ENCODE measurements at regions not wholly inside any gene's neighbourhood (a gene's known extent, or its start where the extent isn't known, plus 50 kb on each side); places are given as distances from the start of the nearest gene placed in this dataset.
"Not testable (repeated sequence)": the region's sequence is repeated elsewhere in the genome, so short reads cannot be mapped to it uniquely, and the experiment has no call there.

GRCh38 chr4:78711676-78712075, 64.5 kb upstream of the BMP2K start:
- no peak for TF ChIP-seq CTCF (IDR thresholded peaks at IDR 0.05)
- DNase-seq (no peak), ATAC-seq (no peak)
- Histone ChIP-seq H3K27me3 (ENCODE audit: insufficient read depth in 3 of 3, low read length in 2 of 3) (no peaks in the 10 kb centered on the region), H3K4me1 (no peaks in the 10 kb centered on the region), H3K36me3 (ENCODE audit: insufficient read depth in 1 of 2, low read depth in 1 of 2) (no peaks in the 10 kb centered on the region), H3K4me3 (no peak overlapping the region), H3K9me3 (no peaks in the 10 kb centered on the region), H3K27ac (no peak overlapping the region)
- intact Hi-C loops (cut with DNase I): no loop called here
- WGBS, 3 donors: 90 to 95% (median 90%) methylated on average over 3 of the region's 3 CpGs

- 80 to 88% (median 85%) methylated on average over 4 of the region's 4 CpGs for WGBS, 3 donors
Measured at GRCh38 chr4:78714598-78714997, 61.6 kb upstream of the BMP2K start.

GRCh38 chr4:78715372-78715771, 60.8 kb upstream of the BMP2K start:
- H3K9me3 ChIP-seq; intact Hi-C loops (cut with DNase I); H3K27ac ChIP-seq; H3K4me3 ChIP-seq; H3K36me3 ChIP-seq (ENCODE audit: insufficient read depth in 1 of 2, low read depth in 1 of 2); ATAC-seq; DNase-seq; H3K27me3 ChIP-seq (ENCODE audit: insufficient read depth in 3 of 3, low read length in 2 of 3); H3K4me1 ChIP-seq: not testable (repeated sequence)
- WGBS, 3 donors: 76 to 85% (median 81%) methylated on average over 4 of the region's 6 CpGs

More at GRCh38 chr4:78714598-78714997, 61.6 kb upstream of the BMP2K start:
- H3K9me3 ChIP-seq; intact Hi-C loops (cut with DNase I); H3K27ac ChIP-seq; DNase-seq; H3K4me1 ChIP-seq; H3K27me3 ChIP-seq (ENCODE audit: insufficient read depth in 3 of 3, low read length in 2 of 3); H3K4me3 ChIP-seq; H3K36me3 ChIP-seq (ENCODE audit: insufficient read depth in 1 of 2, low read depth in 1 of 2); ATAC-seq: not testable (repeated sequence)

- H3K9me3 ChIP-seq; H3K36me3 ChIP-seq (ENCODE audit: insufficient read depth in 1 of 2, low read depth in 1 of 2); H3K27me3 ChIP-seq (ENCODE audit: insufficient read depth in 3 of 3, low read length in 2 of 3); H3K4me1 ChIP-seq; DNase-seq; intact Hi-C loops (cut with DNase I); ATAC-seq; H3K4me3 ChIP-seq; H3K27ac ChIP-seq: not testable (repeated sequence)
- 85 to 91% (median 88%) methylated on average over 8 of the region's 8 CpGs for WGBS, 3 donors
Measured at GRCh38 chr4:78717712-78718111, 58.4 kb upstream of the BMP2K start.

GRCh38 chr4:78720204-78720603, 55.9 kb upstream of the BMP2K start:
- Histone ChIP-seq H3K27me3 (ENCODE audit: insufficient read depth in 3 of 3, low read length in 2 of 3) (no peaks in the 10 kb centered on the region), H3K9me3 (no peaks in the 10 kb centered on the region), H3K36me3 (ENCODE audit: insufficient read depth in 1 of 2, low read depth in 1 of 2) (no peaks in the 10 kb centered on the region), H3K27ac (no peak overlapping the region), H3K4me1 (no peaks in the 10 kb centered on the region), H3K4me3 (no peak overlapping the region)
- intact Hi-C loops (cut with DNase I): no loop called here
- no peak for ATAC-seq
- 85 to 92% (median 91%) methylated on average over 3 of the region's 3 CpGs for WGBS, 3 donors
- no peak for DNase-seq
- TF ChIP-seq CTCF (IDR thresholded peaks at IDR 0.05): no peak

GRCh38 chr4:78720994-78721677, 55.0 kb upstream of the BMP2K start:
- Histone ChIP-seq H3K4me1 (no peaks in the 10 kb centered on the region), H3K27ac (no peak overlapping the region), H3K4me3 (no peak overlapping the region), H3K27me3 (ENCODE audit: insufficient read depth in 3 of 3, low read length in 2 of 3) (no peaks in the 10 kb centered on the region), H3K9me3 (no peaks in the 10 kb centered on the region), H3K36me3 (ENCODE audit: insufficient read depth in 1 of 2, low read depth in 1 of 2) (no peaks in the 10 kb centered on the region)
- whole genome bisulfite sequencing, 3 donors: 68 to 71% (median 70%) methylated on average over 10 of the region's 10 CpGs
- no peak for TF ChIP-seq CTCF (IDR thresholded peaks at IDR 0.05)
- no peak for ATAC-seq
- DNase-seq: no peak
- intact Hi-C loops (cut with DNase I): no loop called here
